Left ventricle myocardium inferior (tissue), 1 donor: ENCODE measurements at regions not wholly inside any gene's neighbourhood (a gene's known extent, or its start where the extent isn't known, plus 50 kb on each side); places are given as distances from the start of the nearest gene placed in this dataset.

Experiments
- DNase-seq: peaks from one replicate; pipeline ENCODE4 v3.0.0-alpha.2; 2020
- H3K27ac ChIP-seq: fragments of 200-600 bp; replicated peaks from 2 replicates; pipeline ENCODE4 v1.8.0; 2021
- H3K27me3 ChIP-seq: fragments of 200-600 bp; 2 replicates; pipeline ENCODE4 v1.8.0; 2021; ENCODE audit warnings: low read depth
- H3K36me3 ChIP-seq: fragments of 200-600 bp; 2 replicates; pipeline ENCODE4 v1.8.0; 2021
- H3K4me1 ChIP-seq: fragments of 200-600 bp; 2 replicates; pipeline ENCODE4 v1.8.0; 2021
- H3K4me3 ChIP-seq: fragments of 200-600 bp; 2 replicates; pipeline ENCODE4 v1.8.0; 2021; ENCODE audit warnings: mild to moderate bottlenecking, moderate library complexity
- H3K9me3 ChIP-seq: fragments of 200-600 bp; replicated peaks from 2 replicates; pipeline ENCODE4 v1.8.0; 2021
- CTCF ChIP-seq: fragments of 200-600 bp; IDR thresholded peaks from 2 replicates; pipeline ENCODE4 v1.8.0; 2021; ENCODE audit warnings: antibody characterized with exemption, mild to moderate bottlenecking, borderline replicate concordance
- intact Hi-C: fragments of 100-400 bp; cut with micrococcal nuclease; formaldehyde crosslinking; loops from one replicate; pipeline ENCODE4 v1.11.0; 2022
- donor health status: DM: no; HTN: yes; CAD: no; lungs with severe emphysema.

- no peak for TF ChIP-seq CTCF
- no peak for DNase-seq
- intact Hi-C loops = no loop called here
Observed at GRCh38 chr12:74751441-74751840, 213.8 kb downstream of the ATXN7L3B start.

GRCh38 chr12:74752215-74752614 is 214.6 kb downstream of the ATXN7L3B start:
- H3K4me1 ChIP-seq = no peaks in the 10 kb centered on the region
- DNase-seq = no peak
- intact Hi-C loops = no loop called here
- H3K27me3 ChIP-seq = no peaks in the 10 kb centered on the region
- H3K4me3 ChIP-seq = no peak overlapping the region
- no peak for TF ChIP-seq CTCF
- H3K9me3 ChIP-seq = peaks cover 25% of the 10 kb centered on the region
- no peaks in the 10 kb centered on the region for H3K36me3 ChIP-seq
- no peak overlapping the region for H3K27ac ChIP-seq

More at GRCh38 chr12:74751441-74751840, 213.8 kb downstream of the ATXN7L3B start:
- no peaks in the 10 kb centered on the region for H3K4me1 ChIP-seq
- H3K27me3 ChIP-seq = no peaks in the 10 kb centered on the region
- H3K27ac ChIP-seq = no peak overlapping the region
- peaks cover 18% of the 10 kb centered on the region for H3K9me3 ChIP-seq
- H3K36me3 ChIP-seq = no peaks in the 10 kb centered on the region
- H3K4me3 ChIP-seq = no peak overlapping the region

- no peak overlapping the region for H3K27ac ChIP-seq
- TF ChIP-seq CTCF = no peak
- H3K4me1 ChIP-seq = no peaks in the 10 kb centered on the region
- H3K36me3 ChIP-seq = no peaks in the 10 kb centered on the region
- H3K4me3 ChIP-seq = no peak overlapping the region
- DNase-seq = no peak
- no peaks in the 10 kb centered on the region for H3K9me3 ChIP-seq
- no peaks in the 10 kb centered on the region for H3K27me3 ChIP-seq
- intact Hi-C loops = no loop called here
Observed at GRCh38 chr12:74770552-74770951, 232.9 kb downstream of the ATXN7L3B start.

GRCh38 chr12:74775276-74775675 is 237.6 kb downstream of the ATXN7L3B start:
- no peak for TF ChIP-seq CTCF
- DNase-seq = no peak
- no peaks in the 10 kb centered on the region for H3K9me3 ChIP-seq
- no peaks in the 10 kb centered on the region for H3K36me3 ChIP-seq
- H3K27me3 ChIP-seq = no peaks in the 10 kb centered on the region
- H3K4me1 ChIP-seq = no peaks in the 10 kb centered on the region
- H3K4me3 ChIP-seq = no peak overlapping the region
- no peak overlapping the region for H3K27ac ChIP-seq
- intact Hi-C loops = no loop called here

GRCh38 chr12:74776378-74776777 is 238.7 kb downstream of the ATXN7L3B start:
- intact Hi-C loops = no loop called here
- H3K4me1 ChIP-seq = no peaks in the 10 kb centered on the region
- no peaks in the 10 kb centered on the region for H3K27me3 ChIP-seq
- H3K9me3 ChIP-seq = no peaks in the 10 kb centered on the region
- H3K4me3 ChIP-seq = no peak overlapping the region
- H3K36me3 ChIP-seq = no peaks in the 10 kb centered on the region
- no peak for TF ChIP-seq CTCF
- DNase-seq = no peak
- no peak overlapping the region for H3K27ac ChIP-seq
